BE2C (cell line): ENCODE measurements at regions not wholly inside any gene's neighbourhood (a gene's known extent, or its start where the extent isn't known, plus 50 kb on each side); places are given as distances from the start of the nearest gene placed in this dataset.

ENCODE experiments used
- DNase-seq: peaks from one replicate; pipeline ENCODE4 v3.0.0-alpha.2; 2020
- H3K27me3 ChIP-seq: fragments of 250-450 bp; sonication (Bioruptor Pico); 2 replicates; pipeline ENCODE4 v1.5.1; 2020; ENCODE audit warnings: mild to moderate bottlenecking
- H3K36me3 ChIP-seq: fragments of 250-450 bp; sonication (Bioruptor Pico); 2 replicates; pipeline ENCODE4 v1.5.1; 2020; ENCODE audit warnings: mild to moderate bottlenecking
- H3K4me1 ChIP-seq: fragments of 250-450 bp; sonication (Bioruptor Pico); 2 replicates; pipeline ENCODE4 v1.5.1; 2020
- H3K4me3 ChIP-seq: 2 replicates; pipeline ENCODE4 v1.5.1; 2011; ENCODE audit warnings: low read depth, low read length
- H3K9me3 ChIP-seq: fragments of 250-450 bp; sonication (Bioruptor Pico); 2 replicates; pipeline ENCODE4 v1.5.1; 2020
- TF ChIP-seq, protein P1 (sequence below): IDR thresholded peaks from 2 replicates; pipeline ENCODE4 v1.5.1; 2012; ENCODE audit warnings: mild to moderate bottlenecking, low read depth, low read length

DNA sequence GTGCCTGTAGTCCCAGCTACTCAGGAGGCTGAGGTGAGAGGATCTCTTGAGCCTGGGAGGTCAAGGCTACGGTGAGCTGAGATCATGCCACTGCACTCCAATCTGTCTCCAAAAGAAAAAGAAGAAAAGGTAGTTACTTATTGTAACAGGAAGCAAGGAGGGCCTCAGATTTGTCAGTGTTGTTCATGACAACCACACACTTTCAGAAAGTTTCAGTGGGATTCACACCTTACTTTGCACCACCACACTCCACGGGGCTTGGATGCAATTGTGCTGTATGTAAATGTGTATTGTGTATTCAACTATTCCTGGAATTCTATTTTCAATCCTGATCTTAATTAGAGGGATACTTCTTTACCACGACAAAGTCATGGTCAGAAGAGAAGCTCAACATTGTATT, 142.6 kb downstream of the ELOVL4 start:
- H3K27me3 ChIP-seq: no peaks in the 10 kb centered on the region
- H3K4me1 ChIP-seq: peaks cover 7% of the 10 kb centered on the region
- TF ChIP-seq, protein P1, sequence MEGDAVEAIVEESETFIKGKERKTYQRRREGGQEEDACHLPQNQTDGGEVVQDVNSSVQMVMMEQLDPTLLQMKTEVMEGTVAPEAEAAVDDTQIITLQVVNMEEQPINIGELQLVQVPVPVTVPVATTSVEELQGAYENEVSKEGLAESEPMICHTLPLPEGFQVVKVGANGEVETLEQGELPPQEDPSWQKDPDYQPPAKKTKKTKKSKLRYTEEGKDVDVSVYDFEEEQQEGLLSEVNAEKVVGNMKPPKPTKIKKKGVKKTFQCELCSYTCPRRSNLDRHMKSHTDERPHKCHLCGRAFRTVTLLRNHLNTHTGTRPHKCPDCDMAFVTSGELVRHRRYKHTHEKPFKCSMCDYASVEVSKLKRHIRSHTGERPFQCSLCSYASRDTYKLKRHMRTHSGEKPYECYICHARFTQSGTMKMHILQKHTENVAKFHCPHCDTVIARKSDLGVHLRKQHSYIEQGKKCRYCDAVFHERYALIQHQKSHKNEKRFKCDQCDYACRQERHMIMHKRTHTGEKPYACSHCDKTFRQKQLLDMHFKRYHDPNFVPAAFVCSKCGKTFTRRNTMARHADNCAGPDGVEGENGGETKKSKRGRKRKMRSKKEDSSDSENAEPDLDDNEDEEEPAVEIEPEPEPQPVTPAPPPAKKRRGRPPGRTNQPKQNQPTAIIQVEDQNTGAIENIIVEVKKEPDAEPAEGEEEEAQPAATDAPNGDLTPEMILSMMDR: no peak
- no peaks in the 10 kb centered on the region for H3K9me3 ChIP-seq
- no peaks in the 10 kb centered on the region for H3K36me3 ChIP-seq
- no peak overlapping the region for H3K4me3 ChIP-seq
- DNase-seq: no peak

DNA sequence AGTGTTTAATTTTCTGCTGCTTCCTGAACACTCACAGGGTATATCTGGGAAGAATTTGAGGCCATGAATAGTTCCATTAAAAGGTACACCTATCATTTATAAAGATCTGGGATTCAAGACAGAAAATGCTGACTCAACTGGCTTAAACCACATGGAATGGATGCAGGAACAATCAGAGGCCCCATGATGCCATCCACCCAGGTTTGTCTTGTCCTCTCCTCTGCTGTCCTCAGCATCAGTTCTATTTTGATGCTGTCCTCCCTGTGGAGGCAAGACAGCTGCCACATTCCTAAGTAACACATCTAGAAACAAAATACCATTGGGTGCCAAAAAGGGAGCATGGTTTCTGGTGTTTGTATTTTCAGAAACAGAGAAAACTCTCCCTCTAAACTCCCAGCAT, 143.4 kb downstream of the ELOVL4 start:
- Histone ChIP-seq H3K4me3 (no peak overlapping the region), H3K9me3 (no peaks in the 10 kb centered on the region), H3K36me3 (no peaks in the 10 kb centered on the region), H3K4me1 (peaks cover 4% of the 10 kb centered on the region), H3K27me3 (no peaks in the 10 kb centered on the region)
- no peak for DNase-seq
- TF ChIP-seq, protein P1: no peak

DNA sequence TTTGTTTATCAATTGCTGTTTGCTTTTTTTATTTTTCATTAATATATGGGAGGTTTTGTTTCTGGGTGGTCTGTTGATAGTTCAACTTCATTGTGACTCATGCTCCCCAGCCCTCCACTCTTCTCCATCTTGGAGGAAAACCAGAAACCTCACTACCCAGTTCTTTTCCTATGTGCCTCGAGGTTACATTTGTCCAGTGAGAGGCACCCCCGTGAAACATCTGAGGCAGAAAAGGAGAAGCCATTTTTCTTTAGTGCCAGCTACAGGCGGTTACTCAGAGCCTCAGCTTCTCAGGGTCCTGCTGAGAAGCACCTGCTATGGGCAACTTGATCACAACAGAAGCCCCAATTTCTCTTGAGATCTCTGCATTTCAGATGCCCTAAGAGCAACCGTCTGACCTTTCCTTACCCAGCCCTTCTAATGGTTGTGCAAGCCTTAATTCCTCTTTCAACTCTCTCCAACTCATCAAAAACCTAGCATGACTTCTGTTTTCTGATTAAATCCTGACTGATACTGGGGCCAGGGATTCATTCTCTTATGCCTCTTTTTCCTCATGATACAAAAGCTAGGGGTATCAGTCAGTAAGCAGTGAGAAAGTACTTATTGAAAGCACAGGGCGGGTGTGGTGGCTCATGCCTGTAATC, 144.6 kb downstream of the ELOVL4 start:
- TF ChIP-seq, protein P1: no peak
- Histone ChIP-seq H3K4me1 (peaks cover 5% of the 10 kb centered on the region; the same call in 1 of the 2 replicates), H3K27me3 (no peaks in the 10 kb centered on the region), H3K9me3 (no peaks in the 10 kb centered on the region), H3K36me3 (no peaks in the 10 kb centered on the region), H3K4me3 (no peak overlapping the region)
- DNase-seq: no peak

DNA sequence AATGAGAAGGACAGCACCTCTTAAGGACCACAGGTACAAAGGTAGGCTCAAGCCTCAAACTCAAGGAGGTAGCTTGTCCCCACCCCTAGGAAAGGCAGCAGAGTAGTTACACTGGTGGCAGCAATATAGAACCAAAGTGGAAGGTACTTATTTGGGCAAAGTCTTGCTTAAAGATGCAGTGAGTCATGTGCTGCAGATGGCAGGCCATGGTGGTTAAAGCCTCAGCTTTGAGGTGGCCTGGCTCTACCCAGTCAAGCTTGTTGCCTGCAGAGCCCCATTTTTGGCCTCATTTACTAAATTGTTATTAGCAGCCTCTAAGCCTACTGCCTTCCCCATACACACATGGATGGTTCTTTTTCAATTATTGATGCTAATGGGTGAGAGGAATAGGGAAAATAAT, 146.0 kb downstream of the ELOVL4 start:
- H3K27me3 ChIP-seq: no peaks in the 10 kb centered on the region
- TF ChIP-seq, protein P1: no peak
- no peaks in the 10 kb centered on the region for H3K9me3 ChIP-seq
- no peak for DNase-seq
- peaks cover 9% of the 10 kb centered on the region for H3K4me1 ChIP-seq
- no peak overlapping the region for H3K4me3 ChIP-seq
- H3K36me3 ChIP-seq: no peaks in the 10 kb centered on the region

DNA sequence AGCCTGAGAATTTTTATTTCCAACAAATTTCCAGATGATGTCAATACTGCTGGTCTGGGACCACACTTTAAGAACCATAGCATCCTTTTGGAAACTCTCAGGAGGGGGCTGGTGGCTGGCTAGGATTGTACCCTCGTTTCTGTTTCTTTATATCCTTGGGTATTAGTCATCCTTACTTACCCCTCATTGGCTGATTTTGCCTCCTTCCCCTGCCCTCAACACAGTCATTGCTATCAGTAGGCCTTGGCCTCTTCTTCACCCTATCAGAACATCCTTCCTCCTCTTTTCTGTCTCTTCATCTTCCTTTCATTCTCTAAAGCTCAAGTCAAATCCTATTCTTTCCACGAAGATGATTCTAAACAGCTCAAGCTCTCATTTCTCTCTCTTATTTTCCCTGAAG, 148.5 kb downstream of the ELOVL4 start:
- no peaks in the 10 kb centered on the region for H3K36me3 ChIP-seq
- no peak overlapping the region for H3K4me3 ChIP-seq
- TF ChIP-seq, protein P1: no peak
- H3K27me3 ChIP-seq: no peaks in the 10 kb centered on the region
- peaks cover 15% of the 10 kb centered on the region for H3K4me1 ChIP-seq
- no peak for DNase-seq
- H3K9me3 ChIP-seq: no peaks in the 10 kb centered on the region

- Histone ChIP-seq H3K36me3 (no peaks in the 10 kb centered on the region), H3K9me3 (no peaks in the 10 kb centered on the region), H3K4me3 (no peak overlapping the region), H3K4me1 (peaks cover 15% of the 10 kb centered on the region), H3K27me3 (no peaks in the 10 kb centered on the region)
- TF ChIP-seq, protein P1: no peak
- DNase-seq: no peak
These were observed 149.4 kb downstream of the ELOVL4 start for GRCh38 chr6:79797912-79798311.
